Left lung (tissue), 4 donors: ENCODE measurements at regions not wholly inside any gene's neighbourhood (a gene's known extent, or its start where the extent isn't known, plus 50 kb on each side); places are given as distances from the start of the nearest gene placed in this dataset.

Experiments
- ATAC-seq: fragments of 200-7000 bp; cut with Tn5 transposase; one replicate; pipeline ENCODE4 v1.9.1; 2020; ENCODE audit warnings: moderate library complexity
- DNase-seq, 4 donors: peaks; one replicate each; pipeline ENCODE4 v3.0.0-alpha.2; 2013 to 2020
- H3K27ac ChIP-seq, 2 donors: fragments of 200-600 bp; sonication (generic) in 1 of 2; one replicate each; pipeline versions ENCODE4 v1.5.0 to v1.8.0; 2020 to 2021
- H3K27me3 ChIP-seq, 2 donors: fragments of 200-600 bp; sonication (generic) in 1 of 2; one replicate each; pipeline versions ENCODE4 v1.5.0 to v1.8.0; 2020 to 2021
- H3K36me3 ChIP-seq, 2 donors: fragments of 200-600 bp; sonication (generic) in 1 of 2; one replicate each; pipeline versions ENCODE4 v1.5.0 to v1.8.0; 2020 to 2021
- H3K4me1 ChIP-seq, 2 donors: fragments of 200-600 bp; one replicate each; pipeline ENCODE4 v1.8.0; 2021
- H3K4me3 ChIP-seq, 2 donors: fragments of 200-600 bp; sonication (generic) in 1 of 2; one replicate each; pipeline versions ENCODE4 v1.5.0 to v1.8.0; 2020 to 2021; ENCODE audit warnings: mild to moderate bottlenecking in 1 of 2
- H3K9me3 ChIP-seq, 2 donors: fragments of 200-600 bp; sonication (generic) in 1 of 2; one replicate each; pipeline versions ENCODE4 v1.5.0 to v1.8.0; 2020 to 2021
- intact Hi-C, 2 donors: fragments of 100-400 bp; cut with DNase I; formaldehyde crosslinking; loops; one replicate each; pipeline versions ENCODE4 v1.11.2 to v1.14.2; 2022
- TF ChIP-seq, protein P1 (sequence below), 2 donors: fragments of 200-600 bp; sonication (generic) in 1 of 2; IDR thresholded peaks; one replicate each; pipeline versions ENCODE4 v1.5.0 to v1.8.0; 2021; ENCODE audit warnings: antibody characterized with exemption in 2 of 2
- donor health status: DM: no; HTN: yes; CAD: no.
- donor health status: DM: no; HTN: no; CAD: no.

DNA sequence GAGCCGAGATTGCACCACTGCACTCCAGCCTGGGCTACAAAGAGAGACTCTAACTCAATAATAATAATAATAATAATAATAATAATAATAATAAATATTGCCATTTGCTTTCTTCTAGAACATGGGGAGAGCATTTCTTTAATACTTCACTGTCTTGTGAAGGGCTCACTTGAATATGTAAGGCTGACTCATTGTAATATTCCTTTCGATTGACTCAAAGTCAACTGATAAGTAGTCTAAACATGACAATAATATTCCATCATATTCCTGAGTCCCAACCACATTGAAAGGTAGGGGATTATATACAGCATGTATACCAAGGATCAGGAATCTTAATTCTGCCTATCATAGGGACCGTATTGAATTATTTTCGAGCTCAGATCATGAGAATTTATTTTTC, 949.2 kb downstream of the DSC3 start:
- TF ChIP-seq, protein P1, sequence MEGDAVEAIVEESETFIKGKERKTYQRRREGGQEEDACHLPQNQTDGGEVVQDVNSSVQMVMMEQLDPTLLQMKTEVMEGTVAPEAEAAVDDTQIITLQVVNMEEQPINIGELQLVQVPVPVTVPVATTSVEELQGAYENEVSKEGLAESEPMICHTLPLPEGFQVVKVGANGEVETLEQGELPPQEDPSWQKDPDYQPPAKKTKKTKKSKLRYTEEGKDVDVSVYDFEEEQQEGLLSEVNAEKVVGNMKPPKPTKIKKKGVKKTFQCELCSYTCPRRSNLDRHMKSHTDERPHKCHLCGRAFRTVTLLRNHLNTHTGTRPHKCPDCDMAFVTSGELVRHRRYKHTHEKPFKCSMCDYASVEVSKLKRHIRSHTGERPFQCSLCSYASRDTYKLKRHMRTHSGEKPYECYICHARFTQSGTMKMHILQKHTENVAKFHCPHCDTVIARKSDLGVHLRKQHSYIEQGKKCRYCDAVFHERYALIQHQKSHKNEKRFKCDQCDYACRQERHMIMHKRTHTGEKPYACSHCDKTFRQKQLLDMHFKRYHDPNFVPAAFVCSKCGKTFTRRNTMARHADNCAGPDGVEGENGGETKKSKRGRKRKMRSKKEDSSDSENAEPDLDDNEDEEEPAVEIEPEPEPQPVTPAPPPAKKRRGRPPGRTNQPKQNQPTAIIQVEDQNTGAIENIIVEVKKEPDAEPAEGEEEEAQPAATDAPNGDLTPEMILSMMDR (IDR thresholded peaks at IDR 0.05): no peak
- Histone ChIP-seq H3K27me3 (no peaks in the 10 kb centered on the region), H3K9me3 (no peaks in the 10 kb centered on the region), H3K4me3 (no peak overlapping the region), H3K36me3 (no peaks in the 10 kb centered on the region), H3K4me1 (no peaks in the 10 kb centered on the region), H3K27ac (no peak overlapping the region)
- ATAC-seq: no peak
- intact Hi-C loops: no loop called here
- no peak for DNase-seq

DNA sequence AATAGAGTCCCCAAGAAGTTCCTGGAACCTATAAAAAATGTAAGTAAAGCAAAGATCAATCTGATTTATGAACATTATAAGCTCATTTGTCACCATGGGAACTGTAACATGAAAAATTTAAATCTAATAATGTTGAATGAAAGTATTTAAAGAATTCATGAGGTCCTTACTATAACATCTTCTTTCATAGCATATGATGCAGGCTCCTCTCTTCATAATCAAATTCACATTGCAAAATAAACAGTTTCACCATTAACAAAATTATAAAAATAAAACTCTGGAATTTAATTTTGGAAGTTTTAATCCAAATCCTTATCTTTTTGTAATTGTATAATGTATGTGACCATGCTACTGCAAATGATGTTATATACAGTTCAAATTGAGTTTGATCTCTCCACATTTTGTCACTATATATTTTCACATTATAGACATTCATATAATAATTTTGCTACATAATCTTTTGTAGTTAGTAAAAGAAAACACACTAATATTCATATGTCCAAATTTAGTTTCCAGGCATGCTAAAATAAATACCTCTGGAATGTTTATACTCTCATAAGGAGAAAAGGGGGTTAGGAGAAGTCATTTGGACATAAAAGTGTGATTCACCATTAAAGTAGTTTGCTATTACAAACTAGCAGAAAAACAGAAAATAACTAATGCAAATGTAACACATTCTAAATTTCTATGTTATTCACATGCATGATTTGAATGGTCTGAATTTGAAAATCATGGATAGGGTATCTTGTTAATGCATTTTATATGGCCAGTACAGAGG, 954.1 kb downstream of the DSC3 start:
- TF ChIP-seq, protein P1 (IDR thresholded peaks at IDR 0.05): no peak
- H3K9me3 ChIP-seq: no peaks in the 10 kb centered on the region
- intact Hi-C loops: no loop called here
- H3K36me3 ChIP-seq: no peaks in the 10 kb centered on the region
- no peak for DNase-seq
- ATAC-seq: no peak
- H3K27ac ChIP-seq: no peak overlapping the region
- no peaks in the 10 kb centered on the region for H3K4me1 ChIP-seq
- H3K4me3 ChIP-seq: no peak overlapping the region
- no peaks in the 10 kb centered on the region for H3K27me3 ChIP-seq

DNA sequence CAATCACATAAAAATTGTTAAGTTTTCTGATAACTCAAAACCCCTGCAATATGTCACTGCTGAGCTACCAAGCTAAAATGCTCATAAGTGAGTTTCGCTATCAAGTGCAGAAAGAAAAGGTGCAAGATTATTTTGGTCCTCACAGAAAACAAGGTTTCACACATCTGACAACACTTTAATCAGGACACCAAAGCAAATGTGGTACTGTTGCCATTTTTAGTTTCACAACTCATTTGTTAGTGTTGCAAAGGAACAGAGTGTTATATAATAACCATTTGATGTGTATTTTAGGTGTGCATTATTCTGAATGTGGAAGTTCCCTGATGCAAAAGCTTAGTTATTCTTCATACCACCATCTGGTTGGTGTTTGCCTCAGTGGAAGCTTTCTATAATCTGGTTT, 956.2 kb downstream of the DSC3 start:
- intact Hi-C loops: no loop called here
- Histone ChIP-seq H3K36me3 (no peaks in the 10 kb centered on the region), H3K9me3 (peaks cover 0 to 12% of the 10 kb centered on the region in 2 donors), H3K4me3 (no peak overlapping the region), H3K27me3 (no peaks in the 10 kb centered on the region), H3K27ac (no peak overlapping the region), H3K4me1 (no peaks in the 10 kb centered on the region)
- TF ChIP-seq, protein P1 (IDR thresholded peaks at IDR 0.05): no peak
- no peak for ATAC-seq
- DNase-seq: no peak

DNA sequence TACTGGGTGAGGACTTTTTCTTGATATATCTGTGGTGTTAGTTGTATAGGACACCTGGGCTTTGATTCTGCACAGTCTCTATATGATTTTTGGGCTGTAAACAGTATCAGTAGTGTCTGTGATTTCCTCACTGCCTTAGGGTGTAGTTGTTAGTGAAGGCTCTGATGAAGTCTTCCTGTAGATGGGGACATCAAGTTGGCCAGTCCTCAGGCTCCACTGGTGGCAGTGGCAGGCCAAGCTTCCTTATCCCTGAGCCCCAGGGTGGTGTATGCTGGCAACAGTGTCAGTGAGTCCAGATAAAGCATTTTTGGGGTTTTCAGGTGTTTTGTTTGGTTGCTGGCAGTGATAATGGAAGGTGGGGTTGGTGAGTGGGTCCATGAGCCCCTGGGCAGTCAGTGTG, 961.4 kb downstream of the DSC3 start:
- Histone ChIP-seq H3K4me1 (no peaks in the 10 kb centered on the region), H3K4me3 (no peak overlapping the region), H3K9me3 (peaks cover 0 to 17% of the 10 kb centered on the region in 2 donors), H3K36me3 (no peaks in the 10 kb centered on the region), H3K27ac (no peak overlapping the region), H3K27me3 (no peaks in the 10 kb centered on the region)
- no peak for ATAC-seq
- no peak for DNase-seq
- TF ChIP-seq, protein P1 (IDR thresholded peaks at IDR 0.05): no peak
- intact Hi-C loops: no loop called here

DNA sequence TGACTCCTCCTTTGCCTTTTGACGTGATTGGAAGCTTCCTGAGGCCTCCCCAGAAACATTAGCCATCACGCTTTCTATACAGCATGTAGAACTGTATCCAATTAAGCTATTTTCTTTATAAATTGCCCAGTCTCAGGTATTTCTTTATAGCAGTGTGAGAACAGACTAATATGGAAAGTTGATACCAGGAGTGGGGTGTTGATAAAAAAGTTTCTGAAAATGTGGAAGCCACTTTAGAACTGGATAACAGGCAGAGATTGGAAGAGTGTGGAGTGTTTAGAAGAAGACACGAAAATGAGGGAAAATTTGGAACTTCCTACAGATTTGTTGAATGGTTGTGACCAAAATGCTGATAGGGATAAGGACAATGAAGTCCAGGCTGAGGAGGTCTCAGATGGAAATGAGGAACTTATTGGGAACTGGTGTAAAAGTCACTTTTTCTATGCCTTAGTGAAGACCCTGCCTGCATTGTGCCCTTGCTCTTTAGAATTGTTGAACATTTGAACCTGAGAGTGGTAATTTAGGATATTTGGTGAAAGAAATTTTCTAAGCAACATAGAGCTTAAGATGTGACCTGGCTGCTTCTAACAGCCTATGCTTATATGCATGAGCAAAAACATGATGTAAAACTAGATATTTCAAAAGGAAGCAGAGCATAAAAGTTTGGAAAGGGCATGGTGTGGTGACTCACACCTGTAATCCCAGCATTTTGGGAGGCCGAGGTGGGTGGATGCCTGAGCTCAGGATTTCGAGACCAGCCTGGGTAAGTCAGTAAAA, 969.7 kb downstream of the DSC3 start:
- Histone ChIP-seq H3K4me1 (no peaks in the 10 kb centered on the region), H3K36me3 (no peaks in the 10 kb centered on the region), H3K27ac (no peak overlapping the region), H3K4me3 (no peak overlapping the region), H3K27me3 (no peaks in the 10 kb centered on the region), H3K9me3 (peaks cover 0 to 29% of the 10 kb centered on the region in 2 donors)
- DNase-seq: no peak
- intact Hi-C loops: no loop called here
- TF ChIP-seq, protein P1 (IDR thresholded peaks at IDR 0.05): no peak
- no peak for ATAC-seq
